GM04504 (cell line): ENCODE measurements at regions not wholly inside any gene's neighbourhood (a gene's known extent, or its start where the extent isn't known, plus 50 kb on each side); places are given as distances from the start of the nearest gene placed in this dataset.
"Not testable (repeated sequence)": the region's sequence is repeated elsewhere in the genome, so short reads cannot be mapped to it uniquely, and the experiment has no call there.

Experiments used
- DNase-seq: peaks from one replicate; pipeline ENCODE4 v3.0.0-alpha.2; 2012; ENCODE audit warnings: low read depth

- DNase-seq = no peak
These were observed 311.2 kb upstream of the SEMA6A start for GRCh38 chr5:116885825-116886224.

- no peak for DNase-seq
These were observed 309.3 kb upstream of the SEMA6A start for GRCh38 chr5:116883875-116884274.

GRCh38 chr5:116881921-116882531, 307.4 kb upstream of the SEMA6A start:
- DNase-seq = no peak

- no peak for DNase-seq
These were observed 306.0 kb upstream of the SEMA6A start for GRCh38 chr5:116880601-116881000.

GRCh38 chr5:116880150-116880549, 305.5 kb upstream of the SEMA6A start:
- no peak for DNase-seq

GRCh38 chr5:116876240-116876840, 301.7 kb upstream of the SEMA6A start:
- no peak for DNase-seq

- no peak for DNase-seq
These were observed 298.4 kb upstream of the SEMA6A start for GRCh38 chr5:116872986-116873385.

GRCh38 chr5:116872486-116872885, 297.9 kb upstream of the SEMA6A start:
- DNase-seq = no peak

- not testable (repeated sequence) for DNase-seq
These were observed 293.2 kb upstream of the SEMA6A start for GRCh38 chr5:116867825-116868224.

GRCh38 chr5:116865651-116866050, 291.0 kb upstream of the SEMA6A start:
- no peak for DNase-seq

GRCh38 chr5:116864838-116865190, 290.2 kb upstream of the SEMA6A start:
- DNase-seq = no peak

- DNase-seq = no peak
These were observed 289.7 kb upstream of the SEMA6A start for GRCh38 chr5:116864157-116864837.

- DNase-seq = no peak
These were observed 288.2 kb upstream of the SEMA6A start for GRCh38 chr5:116862632-116863455.

GRCh38 chr5:116861666-116862065, 287.0 kb upstream of the SEMA6A start:
- DNase-seq = no peak

GRCh38 chr5:116861097-116861496, 286.5 kb upstream of the SEMA6A start:
- DNase-seq = no peak

- DNase-seq = no peak
These were observed 285.2 kb upstream of the SEMA6A start for GRCh38 chr5:116859666-116860320.

- no peak for DNase-seq
These were observed 284.2 kb upstream of the SEMA6A start for GRCh38 chr5:116858705-116859333.

GRCh38 chr5:116858020-116858419, 283.4 kb upstream of the SEMA6A start:
- DNase-seq = not testable (repeated sequence)

GRCh38 chr5:116856271-116856670, 281.6 kb upstream of the SEMA6A start:
- no peak for DNase-seq

- no peak for DNase-seq
These were observed 279.4 kb upstream of the SEMA6A start for GRCh38 chr5:116853992-116854391.

- DNase-seq = no peak
These were observed 274.4 kb upstream of the SEMA6A start for GRCh38 chr5:116848954-116849581.
